ENCODE measurements at regions not wholly inside any gene's neighbourhood (a gene's known extent, or its start where the extent isn't known, plus 50 kb on each side); places are given as distances from the start of the nearest gene placed in this dataset.

DNA sequence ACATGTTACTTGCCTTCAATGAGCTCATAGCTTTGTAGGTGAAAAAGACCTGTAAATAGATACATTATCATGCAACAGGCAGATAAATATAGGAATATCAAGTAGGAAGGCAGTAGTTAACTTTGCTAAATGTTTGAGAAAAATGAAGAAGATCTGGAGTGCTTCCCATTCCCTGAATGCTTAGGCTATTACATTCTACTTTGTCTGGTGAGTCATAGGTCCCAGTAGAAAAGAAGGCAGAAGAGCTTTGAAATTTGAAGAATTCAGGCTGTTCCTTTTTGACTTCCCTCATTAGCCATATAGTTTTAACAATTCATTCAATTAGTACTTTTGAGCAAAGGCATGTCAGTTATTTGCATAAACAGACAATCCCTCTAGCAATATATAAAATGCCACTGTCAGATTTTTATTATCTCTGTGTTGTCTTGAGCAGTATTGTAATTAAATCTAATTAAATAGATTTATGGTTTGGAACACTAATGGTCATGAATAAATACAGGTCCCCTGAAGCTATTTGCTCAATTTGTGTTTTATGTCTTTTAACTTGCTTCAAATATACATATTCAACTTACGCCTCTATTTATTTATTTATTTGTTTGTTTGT is 875.0 kb downstream of the REEP3 start:
- TF ChIP-seq, protein P1, sequence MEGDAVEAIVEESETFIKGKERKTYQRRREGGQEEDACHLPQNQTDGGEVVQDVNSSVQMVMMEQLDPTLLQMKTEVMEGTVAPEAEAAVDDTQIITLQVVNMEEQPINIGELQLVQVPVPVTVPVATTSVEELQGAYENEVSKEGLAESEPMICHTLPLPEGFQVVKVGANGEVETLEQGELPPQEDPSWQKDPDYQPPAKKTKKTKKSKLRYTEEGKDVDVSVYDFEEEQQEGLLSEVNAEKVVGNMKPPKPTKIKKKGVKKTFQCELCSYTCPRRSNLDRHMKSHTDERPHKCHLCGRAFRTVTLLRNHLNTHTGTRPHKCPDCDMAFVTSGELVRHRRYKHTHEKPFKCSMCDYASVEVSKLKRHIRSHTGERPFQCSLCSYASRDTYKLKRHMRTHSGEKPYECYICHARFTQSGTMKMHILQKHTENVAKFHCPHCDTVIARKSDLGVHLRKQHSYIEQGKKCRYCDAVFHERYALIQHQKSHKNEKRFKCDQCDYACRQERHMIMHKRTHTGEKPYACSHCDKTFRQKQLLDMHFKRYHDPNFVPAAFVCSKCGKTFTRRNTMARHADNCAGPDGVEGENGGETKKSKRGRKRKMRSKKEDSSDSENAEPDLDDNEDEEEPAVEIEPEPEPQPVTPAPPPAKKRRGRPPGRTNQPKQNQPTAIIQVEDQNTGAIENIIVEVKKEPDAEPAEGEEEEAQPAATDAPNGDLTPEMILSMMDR (IDR thresholded peaks at IDR 0.05): no peak
- no peak for TF ChIP-seq POLR2A (IDR thresholded peaks at IDR 0.05)

Measured in esophagus squamous epithelium (tissue), 4 donors.